ENCODE measurements at regions not wholly inside any gene's neighbourhood (a gene's known extent, or its start where the extent isn't known, plus 50 kb on each side); places are given as distances from the start of the nearest gene placed in this dataset.

DNA sequence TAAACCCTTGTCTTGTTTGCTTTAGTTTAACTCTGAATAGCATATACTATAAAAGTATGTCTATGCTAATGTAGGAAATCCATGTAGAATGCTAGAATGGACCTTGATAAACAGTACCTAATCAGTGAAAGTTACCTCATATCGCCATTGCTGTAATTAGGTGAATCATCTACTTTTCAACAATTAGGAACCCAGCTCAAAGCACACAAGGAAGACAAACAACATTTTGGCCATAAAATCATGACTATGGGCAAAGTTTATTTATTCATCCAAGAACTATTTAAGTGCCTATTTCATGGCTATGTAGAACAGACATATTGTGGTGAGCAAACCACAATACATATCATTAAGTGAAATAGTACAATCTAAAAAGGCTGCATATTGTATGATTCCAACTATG, 1043.2 kb downstream of the BRINP3 start:
- peak; percentile 88 for DNase-seq

DNA sequence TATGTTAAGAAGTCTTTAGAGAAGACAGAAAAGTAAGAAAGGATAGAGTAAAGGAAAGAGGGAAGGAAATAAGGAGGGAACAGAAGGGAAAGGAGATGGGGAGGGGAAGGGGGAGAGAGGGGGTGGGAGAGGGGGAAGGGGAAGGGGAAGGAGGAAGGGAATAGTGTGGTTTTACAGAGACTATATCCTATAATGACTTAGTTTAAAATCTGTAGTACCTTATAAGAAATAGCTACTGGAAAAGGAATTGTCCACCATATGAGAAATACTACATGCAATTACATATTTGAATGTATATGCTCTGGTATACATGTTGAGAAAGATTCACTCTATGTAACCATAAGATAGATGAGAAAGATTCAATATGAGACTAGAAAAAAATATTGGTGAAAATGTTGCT, 1042.3 kb downstream of the BRINP3 start:
- no peak for DNase-seq

DNA sequence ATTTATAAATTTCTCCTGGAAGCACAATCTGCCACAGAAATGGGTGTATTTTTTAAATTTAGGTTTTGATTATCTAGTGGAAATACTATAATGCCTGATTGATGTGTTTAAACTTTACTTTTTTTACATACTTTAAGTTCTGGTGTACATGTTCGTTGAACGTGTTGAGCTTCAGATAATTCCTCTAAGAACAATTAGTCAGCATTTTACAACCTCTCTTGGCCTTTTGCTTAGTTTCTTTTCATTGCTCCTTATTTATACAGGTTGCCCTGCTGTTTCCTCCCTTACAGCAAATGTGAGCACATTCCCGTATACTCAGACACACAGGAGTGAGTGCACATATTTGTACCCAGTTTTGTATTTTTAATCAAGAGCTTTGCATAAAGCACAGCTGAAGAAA, 1038.9 kb downstream of the BRINP3 start:
- DNase-seq, result no peak

DNA sequence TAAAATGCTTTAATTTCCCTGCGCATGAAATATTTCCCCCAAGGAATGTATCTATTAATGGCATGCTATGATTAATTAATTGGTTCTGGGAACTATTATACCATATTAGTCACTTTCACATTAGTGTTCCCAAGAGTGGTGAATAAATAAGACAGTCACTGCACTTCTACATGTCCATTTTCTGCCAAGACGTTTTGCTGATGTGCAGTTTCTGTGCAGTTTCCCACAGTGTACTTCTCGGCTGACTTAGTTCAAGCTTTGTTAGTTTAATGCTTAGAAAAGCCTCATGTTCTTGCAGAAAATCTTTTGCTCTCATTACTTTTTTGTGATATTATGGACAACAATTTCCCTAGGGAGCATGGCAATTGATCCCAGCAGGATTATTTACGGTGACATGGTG, 1014.5 kb downstream of the BRINP3 start:
- DNase-seq, result no peak

DNA sequence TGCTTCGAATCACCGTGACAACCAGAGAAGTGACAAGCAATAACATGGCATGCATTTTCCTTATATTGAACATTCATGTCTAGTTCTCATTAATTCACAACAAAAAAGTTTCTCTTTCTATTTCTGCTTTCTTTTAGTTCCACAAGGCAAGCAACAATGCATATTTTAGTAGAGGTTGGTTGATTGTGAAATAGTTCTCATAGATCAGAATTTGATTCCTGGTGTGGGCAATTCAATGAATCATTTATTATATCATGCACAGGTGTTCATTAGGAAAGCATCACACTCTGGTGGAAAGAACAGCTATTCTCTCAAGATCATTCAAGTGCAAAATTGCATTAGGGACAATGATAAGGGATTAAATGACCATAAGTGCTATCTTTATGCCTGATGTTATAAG, 980.9 kb downstream of the BRINP3 start:
- peak; percentile 65 for DNase-seq

DNA sequence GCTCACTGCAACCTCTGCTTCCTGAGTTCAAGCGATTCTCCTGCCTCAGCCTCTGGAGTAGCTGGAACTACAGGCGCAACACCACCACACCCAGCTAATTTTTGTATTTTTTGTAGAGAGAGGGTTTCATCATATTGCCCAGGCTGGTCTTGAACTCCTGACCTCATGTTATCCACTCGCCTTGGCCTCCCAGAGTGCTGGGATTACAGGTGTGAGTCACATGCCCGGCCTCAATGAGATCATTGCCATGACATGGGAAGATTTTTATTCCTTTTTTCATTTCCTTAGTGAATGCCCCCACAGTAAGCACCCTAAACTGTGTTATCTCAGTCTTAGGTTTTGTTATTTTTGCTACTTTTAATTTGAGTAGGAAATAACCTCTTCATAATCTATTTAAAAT, 977.9 kb downstream of the BRINP3 start:
- DNase-seq, result no peak

DNA sequence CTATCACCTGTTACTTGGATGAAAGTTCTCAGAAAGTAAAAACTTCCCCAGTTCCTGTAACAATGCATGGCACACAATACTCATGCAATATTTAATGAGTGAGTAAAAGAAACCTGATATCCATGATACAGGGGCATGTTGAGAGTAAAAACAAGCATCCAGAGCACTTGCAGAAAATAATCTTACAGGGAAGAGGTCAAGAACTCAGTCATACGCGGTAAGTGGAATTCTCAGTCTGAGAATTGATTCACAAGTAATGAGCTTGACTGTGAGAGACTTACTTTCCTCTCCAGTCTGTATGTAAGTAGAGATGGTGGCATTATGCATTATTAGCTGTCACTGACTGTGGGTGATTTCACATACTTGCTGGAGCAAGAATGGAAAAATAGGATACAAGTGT, 976.9 kb downstream of the BRINP3 start:
- peak; percentile 25 for DNase-seq

DNA sequence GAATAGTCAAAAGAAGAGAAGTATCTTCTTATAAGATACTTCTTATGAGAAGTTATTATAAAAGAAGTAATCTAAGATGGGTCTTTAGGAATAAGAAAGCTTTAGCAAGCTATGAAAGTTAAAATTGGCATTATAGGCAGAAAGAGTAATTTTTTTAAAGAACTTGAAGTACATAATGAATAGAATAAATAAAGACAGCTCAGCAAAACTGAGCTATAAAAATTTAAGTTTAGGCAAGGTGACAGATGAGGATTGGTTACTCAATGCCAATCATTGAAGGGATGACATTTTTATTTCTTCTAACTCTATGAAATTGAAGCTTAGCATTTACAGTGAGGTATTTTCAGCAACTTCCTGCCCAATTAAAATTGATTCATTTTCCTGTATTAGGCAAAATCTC, 966.8 kb downstream of the BRINP3 start:
- DNase-seq, result no peak

DNA sequence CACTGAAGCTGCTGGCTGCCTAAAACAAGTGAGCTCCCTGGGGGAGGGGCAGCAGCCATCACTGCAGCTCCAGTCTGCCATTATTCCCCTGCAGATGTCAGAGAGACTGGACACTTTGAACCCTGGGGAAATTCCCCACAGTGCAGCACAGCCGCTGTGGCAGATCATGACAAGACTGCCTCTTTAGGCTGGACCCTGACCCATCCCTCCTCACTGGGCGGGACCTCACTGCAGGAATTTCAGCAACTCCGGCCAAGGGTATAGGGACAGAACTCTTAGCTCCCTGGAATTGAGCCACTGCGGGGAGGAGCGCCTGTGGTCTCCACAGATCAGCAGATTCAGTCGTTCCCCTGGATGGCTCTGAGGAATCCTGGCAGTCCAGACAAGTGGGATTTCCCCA, 964.6 kb downstream of the BRINP3 start:
- DNase-seq, result no peak

DNA sequence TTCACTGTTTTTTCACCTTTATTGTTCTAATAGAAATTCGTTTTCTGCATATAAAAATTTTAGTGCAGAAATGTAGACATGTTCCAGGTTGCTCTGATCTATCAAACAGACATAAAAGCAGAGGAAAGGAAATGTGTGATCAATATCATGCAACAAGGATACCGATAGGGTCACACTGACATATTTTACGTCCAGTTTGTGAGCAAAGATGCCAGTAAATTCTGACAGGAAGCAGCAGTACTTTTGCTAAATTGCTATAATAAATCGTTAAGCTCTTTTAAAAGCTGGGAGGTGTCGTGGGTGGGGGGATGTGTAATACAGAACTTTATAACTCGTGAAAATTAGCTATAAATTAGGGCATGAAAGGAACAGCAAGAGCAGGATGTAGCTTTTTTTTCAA, 955.2 kb downstream of the BRINP3 start:
- DNase-seq, result no peak

DNA sequence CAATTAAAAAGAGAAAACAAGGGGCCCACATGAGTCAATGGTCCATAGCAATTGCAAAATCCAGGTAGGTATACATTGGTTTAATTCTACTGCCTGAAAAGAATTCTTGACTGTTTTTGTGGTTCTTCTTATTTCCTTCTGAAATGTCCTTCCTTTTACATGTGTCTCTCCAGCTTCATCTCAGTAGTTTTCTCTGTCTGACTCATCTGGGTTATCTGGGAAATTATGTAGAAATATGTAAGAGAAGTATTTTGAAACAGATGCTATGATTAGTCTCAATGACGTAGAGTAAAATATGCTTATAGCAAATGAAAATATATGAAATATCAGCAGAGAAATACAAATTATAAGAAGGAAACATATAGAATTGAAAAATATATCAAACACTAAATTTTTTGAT, 953.2 kb downstream of the BRINP3 start:
- no peak for DNase-seq

DNA sequence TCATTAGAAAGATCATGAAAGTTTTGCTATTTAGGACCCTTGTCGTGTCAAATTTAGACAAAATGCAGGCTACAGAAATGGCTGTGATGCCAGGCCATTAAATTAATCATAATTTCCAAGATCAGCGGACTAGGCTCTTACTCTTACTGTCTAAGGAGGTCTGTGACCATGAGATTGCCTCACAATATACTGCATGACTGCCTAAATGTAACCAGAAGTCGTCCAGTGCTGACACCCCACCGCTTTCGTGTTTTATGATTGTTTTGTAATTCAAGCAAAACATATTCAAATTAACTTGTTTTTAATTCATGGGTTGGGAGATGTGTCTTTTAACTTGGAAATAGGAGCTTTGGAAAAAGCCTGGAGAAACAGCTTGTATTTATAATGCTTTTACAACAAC, 947.5 kb downstream of the BRINP3 start:
- no peak for DNase-seq

DNA sequence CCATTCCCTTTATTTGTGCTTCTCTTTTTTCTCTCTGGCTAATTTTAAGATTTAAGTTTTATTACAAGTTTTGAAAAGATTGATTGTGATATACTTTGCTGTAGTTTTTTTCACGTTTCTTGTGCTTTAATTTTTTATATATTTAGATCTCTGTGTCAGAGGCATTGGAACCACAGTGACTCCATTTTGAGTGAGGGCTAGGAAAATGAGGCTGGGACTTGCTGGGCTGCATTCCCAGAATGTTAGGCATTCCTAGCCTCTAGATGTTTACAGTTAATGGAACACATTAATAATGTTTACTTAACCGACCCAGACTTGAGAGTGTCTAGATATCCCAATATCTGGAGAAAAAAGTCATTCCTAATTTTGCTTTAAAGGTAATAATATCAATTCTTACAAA, 939.4 kb downstream of the BRINP3 start:
- DNase-seq, result no peak

DNA sequence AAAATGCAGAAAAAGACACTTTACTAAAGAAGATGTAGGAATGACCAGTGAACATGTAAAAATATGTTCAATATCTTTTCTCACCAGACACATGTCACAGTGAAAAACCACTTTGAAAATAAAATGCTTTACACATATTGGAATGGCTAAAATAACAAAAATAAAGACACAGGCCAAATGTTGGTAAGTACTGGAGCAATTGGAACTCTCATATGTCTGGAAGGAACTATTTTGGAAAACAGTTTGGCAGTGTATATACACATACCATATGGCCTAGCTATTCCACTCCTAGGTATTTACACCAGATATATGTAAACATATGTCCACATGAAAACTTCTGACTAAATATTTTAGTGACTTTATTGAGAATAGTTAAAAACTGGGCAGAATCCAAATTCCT, 927.2 kb downstream of the BRINP3 start:
- DNase-seq, result no peak

DNA sequence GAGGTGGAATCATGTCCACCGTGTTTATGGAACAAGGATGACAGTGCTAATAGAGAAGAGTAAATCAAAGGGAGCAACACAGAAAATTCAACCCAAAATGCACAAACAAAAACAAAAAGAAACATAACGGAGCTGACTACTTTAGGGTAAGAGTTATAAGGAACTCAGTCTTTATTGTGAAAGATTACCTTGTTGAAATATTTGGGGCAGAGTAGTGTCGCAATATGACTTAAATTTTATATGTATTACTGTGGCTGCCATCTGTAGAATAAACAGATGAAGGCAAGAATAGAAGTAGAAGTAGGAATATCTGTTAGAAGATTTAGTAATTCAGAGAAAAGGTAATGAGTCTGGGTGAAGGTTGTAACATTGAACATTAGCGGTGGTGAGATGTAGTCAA, 913.9 kb downstream of the BRINP3 start:
- no peak for DNase-seq

DNA sequence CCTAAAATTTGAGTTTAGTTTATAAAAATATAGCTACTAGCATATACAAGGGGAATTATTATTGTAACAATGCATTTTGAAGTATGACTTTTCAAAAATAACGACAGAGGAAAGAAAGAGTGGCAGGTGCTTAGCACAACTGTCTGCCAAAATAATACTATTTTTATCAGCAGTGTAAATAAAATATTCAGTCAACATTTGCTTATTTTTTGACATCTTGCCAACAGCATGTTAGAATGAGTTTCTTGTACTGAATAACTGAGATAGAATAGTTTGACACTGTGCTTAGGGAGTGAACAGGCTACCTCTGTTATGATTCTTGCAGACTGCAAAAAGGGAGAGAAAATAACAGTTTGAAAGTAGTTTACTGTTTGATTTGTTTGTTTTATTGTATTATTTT, 909.8 kb downstream of the BRINP3 start:
- peak; percentile 15 for DNase-seq

DNA sequence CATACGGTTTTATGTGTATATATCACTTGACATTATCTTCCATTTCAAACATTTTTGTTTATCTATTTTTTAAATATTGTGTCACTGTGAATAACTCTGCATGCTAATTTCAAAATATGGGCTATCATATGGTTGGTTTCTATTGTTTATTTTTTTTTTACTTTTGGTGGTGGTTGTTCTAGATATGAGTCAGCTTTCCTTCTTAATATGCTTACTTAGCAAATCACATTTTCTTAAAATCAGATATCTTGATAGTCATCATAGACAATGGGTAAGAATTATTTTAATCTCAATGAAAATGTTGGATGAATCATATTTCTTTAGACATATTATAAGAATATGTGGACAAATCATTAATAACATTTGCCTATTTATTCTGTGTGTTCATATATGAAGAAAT, 881.5 kb downstream of the BRINP3 start:
- DNase-seq, result no peak

DNA sequence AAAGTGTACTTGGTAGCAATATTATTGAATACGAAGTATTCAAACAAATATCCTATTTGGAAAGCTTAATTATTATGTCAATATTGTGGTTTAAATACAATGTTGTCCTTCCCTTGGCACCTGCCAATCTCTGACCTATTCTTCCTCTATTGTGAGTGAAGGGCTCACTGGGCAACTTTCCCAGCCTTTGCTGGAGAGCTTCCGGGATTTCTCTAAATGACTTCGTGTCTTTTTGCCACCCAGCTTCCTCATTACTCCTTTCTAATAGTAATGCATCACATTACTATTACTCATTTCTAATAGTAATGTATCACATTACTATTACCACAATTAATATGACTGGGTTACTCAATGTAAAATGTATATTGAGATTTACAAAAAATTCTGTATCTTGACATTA, 880.6 kb downstream of the BRINP3 start:
- peak; percentile 87 for DNase-seq

DNA sequence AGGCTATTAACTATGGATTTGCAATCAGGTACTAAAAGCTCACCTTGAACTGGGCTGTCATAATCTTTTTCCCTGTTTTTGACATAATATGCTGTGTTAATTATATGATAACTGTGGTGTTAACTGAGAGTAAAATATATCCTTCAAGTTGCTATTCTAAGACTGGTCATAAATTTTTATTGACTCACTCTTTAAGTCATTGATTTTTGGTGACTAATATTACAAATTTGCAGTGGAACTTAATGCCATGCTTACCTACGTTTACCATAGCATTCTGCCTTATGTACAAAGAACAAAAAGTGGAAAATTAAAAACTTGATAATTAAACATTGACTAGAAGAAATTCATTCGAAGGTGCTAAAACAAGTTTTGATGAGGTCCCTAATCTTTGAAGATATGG, 872.4 kb downstream of the BRINP3 start:
- peak; percentile 32 for DNase-seq

DNA sequence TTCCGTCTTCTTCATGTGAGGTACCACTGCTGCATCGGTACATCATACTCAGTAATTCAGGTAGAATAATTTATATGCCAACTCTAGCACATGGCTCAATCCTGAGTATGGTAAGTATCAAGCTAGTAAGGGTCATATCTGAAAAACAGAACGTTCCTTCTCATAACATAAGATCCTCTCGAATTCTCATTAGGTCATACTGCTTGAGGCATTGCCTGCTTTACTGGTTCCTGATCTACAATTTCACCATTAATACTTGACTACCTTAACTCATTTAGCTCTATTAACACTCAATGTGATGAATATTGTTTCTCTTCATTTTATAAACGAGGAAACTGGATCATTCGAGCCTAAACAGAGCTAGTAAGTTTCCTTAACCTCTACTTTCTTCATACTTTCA, 871.6 kb downstream of the BRINP3 start:
- no peak for DNase-seq

DNA sequence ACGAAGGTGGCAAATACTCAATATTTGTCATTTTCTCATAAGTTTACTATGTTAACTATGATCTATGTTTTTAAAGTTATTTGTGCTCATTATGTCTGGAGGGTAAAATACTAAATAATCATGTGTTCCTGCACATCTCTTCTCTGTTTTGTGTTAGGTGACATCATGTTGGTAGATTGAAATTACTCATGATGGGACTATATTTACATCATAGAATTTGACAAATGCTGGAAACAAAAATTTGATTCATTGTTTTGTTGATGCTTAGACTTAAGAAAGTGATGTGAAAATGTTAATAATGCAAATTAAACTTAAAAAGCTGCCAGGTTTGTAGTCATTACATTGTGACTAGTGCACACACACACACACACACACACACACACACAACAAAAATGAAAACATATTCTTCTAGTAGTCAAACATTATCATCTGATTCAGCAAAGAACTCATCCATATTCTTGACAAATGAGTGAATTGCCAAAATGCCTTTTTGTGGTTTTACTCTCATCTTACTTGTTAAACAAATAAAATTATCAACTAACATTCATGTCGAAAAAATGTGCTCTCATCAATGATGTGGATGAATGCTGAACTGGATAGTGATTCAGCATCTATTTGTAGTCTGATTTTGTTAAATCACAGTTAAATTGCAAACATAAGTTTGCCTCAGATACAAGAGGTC, 870.7 kb downstream of the BRINP3 start:
- no peak for DNase-seq

DNA sequence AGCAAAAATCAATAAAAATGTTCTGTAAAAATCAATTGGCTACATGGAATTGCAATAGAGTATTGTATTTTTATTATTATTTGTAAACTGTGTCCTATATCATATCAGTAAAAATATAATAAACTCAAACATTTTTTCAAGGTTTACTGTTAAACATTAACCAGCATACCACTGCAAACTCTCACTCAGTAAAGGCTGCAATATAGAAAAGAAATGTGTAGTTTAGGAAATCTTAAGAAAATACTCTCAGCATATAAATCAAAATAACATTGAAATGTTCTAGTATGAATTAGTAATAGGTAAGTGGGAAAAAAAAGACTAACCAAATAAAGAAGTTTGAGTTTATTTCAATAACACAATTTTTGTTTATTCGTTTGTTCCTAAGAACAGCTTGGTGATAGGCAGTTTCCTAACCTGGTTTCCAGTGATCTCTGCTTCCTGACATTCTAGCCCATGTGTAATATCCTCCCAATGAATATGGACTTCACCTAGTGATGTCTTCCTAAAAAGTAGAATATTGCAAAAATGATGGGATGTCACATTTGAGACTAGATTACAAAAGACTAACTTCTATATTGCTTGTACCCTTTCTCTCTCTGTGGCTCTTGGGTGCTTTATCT, 870.1 kb downstream of the BRINP3 start:
- no peak for DNase-seq

DNA sequence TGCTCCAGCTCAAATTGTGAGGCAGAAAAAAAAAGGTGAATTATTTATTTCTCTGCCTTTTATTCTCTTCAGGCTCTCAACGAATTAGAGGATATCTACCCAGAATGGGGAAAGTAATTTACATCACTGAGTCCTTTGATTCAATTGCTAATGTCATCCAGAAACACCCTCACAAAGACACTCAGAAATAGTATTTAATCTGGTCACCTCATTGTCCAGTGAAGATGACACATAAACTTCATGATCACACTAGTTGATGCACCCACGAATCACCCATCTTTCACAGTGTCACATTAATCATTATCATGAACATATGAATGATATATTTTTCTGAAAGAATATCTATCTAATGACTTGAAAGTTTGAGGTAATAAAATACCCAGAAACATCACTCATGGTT, 868.5 kb downstream of the BRINP3 start:
- DNase-seq, result no peak

DNA sequence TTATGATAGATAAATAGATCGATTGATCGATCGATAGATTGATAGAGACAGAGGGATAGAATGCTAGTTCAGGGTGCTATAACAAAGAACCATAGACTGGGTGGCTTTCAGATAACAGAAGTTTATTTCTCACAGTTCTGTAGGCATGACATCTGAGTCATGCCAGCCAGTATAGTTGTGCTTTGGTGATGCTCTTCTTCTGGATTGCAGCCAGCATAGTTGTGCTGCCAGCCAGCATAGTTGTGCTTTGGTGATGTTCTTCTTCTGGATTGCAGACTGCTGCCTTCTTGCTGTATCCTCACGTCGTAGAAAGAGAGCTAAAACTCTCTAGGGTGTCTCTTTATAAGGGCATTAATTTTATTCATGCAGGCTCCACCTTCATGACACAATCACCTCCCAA, 860.8 kb downstream of the BRINP3 start:
- DNase-seq, result peak; percentile 24

DNA sequence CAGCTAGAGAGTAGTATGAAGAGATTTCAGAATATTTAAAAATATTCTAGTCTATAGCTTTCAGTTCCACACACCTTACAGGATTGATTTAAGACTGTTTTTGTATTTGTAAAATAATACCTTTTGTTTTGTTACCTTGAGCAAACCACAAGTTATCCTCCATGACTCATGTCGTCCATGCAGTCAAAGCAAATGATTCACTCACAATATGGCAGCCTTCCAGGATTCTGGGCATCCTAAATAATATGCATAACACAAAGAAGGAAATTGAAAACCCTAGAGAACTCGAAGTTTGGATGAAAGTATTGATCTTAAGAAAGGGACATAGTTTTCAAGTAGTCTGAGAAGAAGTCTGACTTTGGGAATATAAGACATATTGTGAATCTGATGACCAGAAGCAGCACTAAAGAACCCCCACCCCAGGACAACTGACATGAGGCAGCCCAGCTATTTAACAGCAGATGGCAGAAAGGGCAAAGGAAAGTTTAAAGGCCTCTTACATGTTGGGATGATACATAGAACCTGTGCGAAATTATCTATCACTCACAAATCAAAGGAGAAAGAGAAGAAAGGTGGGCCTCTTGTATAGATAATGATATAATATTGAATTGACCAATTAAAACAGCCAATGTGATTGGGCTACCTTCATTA, 857.9 kb downstream of the BRINP3 start:
- peak; percentile 88 for DNase-seq

Measured in NCI-H69 (cell line).